ENCODE measurements at regions not wholly inside any gene's neighbourhood (a gene's known extent, or its start where the extent isn't known, plus 50 kb on each side); places are given as distances from the start of the nearest gene placed in this dataset.
"Not testable (repeated sequence)": the region's sequence is repeated elsewhere in the genome, so short reads cannot be mapped to it uniquely, and the experiment has no call there.

DNA sequence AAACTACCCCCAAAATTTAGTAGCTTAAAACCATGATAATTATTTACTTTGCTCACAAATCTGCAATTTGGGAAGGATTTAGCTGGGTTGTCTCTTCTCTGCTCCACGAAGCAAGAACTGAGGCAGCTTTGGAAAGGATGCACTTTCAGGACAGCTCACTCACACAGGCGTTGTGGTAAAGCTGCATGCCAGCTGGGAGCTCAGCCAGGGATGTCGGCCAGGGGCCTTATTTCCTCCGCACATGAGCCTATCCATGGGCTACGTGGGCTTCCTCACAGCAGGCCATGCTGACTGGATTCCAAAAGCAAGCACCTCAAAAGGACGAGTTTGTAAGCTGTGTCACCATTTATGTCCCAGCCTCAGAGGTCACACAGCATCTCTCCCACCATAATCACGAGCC, 301.3 kb upstream of the IGF1R start:
- no peak overlapping the region for H3K4me3 ChIP-seq (ENCODE audit: low read depth, low read length)
- DNase-seq (ENCODE audit: low read depth), result no peak
- TF ChIP-seq, protein P1, sequence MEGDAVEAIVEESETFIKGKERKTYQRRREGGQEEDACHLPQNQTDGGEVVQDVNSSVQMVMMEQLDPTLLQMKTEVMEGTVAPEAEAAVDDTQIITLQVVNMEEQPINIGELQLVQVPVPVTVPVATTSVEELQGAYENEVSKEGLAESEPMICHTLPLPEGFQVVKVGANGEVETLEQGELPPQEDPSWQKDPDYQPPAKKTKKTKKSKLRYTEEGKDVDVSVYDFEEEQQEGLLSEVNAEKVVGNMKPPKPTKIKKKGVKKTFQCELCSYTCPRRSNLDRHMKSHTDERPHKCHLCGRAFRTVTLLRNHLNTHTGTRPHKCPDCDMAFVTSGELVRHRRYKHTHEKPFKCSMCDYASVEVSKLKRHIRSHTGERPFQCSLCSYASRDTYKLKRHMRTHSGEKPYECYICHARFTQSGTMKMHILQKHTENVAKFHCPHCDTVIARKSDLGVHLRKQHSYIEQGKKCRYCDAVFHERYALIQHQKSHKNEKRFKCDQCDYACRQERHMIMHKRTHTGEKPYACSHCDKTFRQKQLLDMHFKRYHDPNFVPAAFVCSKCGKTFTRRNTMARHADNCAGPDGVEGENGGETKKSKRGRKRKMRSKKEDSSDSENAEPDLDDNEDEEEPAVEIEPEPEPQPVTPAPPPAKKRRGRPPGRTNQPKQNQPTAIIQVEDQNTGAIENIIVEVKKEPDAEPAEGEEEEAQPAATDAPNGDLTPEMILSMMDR (IDR thresholded peaks at IDR 0.05; ENCODE audit: control insufficient read depth, extremely low read depth, insufficient read depth), result no peak

DNA sequence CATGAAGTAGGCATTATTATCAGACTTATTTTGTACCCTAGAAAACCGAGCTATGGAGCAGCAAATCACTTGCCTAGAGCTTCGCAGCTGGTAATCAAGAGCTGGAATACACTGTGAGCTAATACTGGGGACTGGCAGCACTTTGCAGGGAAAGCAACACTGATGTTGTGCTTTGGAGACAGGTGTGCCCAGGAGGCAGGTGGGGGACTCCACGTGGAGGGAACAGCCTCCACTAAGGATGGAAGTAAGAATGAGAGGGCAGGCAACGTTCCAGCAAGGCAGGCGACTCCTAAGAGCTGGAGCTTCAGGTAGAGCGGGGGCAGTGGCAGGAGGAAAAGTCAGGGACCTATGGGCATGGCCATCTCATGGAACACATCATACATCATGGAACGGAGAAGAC, 300.5 kb upstream of the IGF1R start:
- TF ChIP-seq, protein P1 (IDR thresholded peaks at IDR 0.05; ENCODE audit: control insufficient read depth, extremely low read depth, insufficient read depth), result no peak
- no peak overlapping the region for H3K4me3 ChIP-seq (ENCODE audit: low read depth, low read length)
- no peak for DNase-seq (ENCODE audit: low read depth)

DNA sequence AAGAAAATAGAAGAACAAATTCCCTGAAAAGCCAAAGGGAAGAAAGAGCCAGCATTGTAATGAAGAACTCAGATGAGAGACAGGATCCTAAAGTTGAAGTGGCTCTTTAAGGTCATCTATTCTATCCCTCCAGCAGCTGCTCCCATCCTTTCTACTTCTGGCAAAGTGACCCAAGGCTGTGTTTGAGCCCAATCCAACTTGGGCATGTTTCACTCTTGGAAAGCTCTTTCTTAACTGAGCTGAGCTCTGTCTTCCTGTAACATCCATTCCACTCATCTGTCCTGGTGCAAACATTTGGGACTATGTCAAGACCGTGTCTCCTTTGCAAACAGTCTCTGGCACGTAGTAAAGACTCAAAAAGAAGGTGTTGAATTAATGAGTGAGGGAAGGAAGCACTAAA, 298.1 kb upstream of the IGF1R start:
- no peak for DNase-seq (ENCODE audit: low read depth)
- no peak overlapping the region for H3K4me3 ChIP-seq (ENCODE audit: low read depth, low read length)
- TF ChIP-seq, protein P1 (IDR thresholded peaks at IDR 0.05; ENCODE audit: control insufficient read depth, extremely low read depth, insufficient read depth), result no peak

DNA sequence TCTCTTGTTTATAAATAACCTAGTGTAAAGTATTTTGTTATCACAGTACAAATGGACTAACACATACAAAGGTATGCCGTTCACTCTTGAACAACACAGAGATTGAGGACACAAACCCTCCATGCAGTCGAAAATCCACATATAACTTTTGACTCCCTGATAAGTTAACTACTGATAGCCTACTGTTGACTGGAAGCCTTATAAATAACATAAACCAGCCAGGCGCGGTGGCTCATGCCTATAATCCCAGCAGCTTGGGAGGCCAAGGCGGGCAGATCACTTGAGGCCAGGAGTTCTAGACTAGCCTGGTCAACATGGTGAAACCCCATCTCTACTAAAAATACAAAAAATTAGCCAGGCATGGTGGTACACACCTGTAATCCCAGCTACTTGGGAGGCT, 290.1 kb upstream of the IGF1R start:
- DNase-seq (ENCODE audit: low read depth); H3K4me3 ChIP-seq (ENCODE audit: low read depth, low read length): not testable (repeated sequence)

DNA sequence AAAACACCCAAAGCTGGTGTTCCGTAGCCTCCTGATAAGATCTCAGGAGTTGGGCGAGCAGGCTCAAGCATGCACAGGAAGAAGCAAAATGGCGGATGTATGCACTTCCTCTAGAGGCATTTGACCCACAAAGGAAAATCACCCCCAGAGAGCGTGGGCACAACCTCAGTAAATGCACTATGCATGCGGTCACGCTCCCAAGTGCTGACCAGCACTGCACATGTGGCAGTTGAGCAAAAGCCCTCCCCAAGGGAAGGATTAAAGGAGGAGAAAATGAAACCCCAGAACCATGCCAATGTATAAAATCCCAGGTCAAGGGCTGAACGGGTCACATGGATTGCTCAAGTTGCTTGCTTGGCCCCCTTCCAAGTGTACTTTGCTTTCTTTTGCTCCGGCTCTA, 289.4 kb upstream of the IGF1R start:
- no peak for DNase-seq (ENCODE audit: low read depth)
- H3K4me3 ChIP-seq (ENCODE audit: low read depth, low read length), result no peak overlapping the region
- TF ChIP-seq, protein P1 (IDR thresholded peaks at IDR 0.05; ENCODE audit: control insufficient read depth, extremely low read depth, insufficient read depth), result no peak

DNA sequence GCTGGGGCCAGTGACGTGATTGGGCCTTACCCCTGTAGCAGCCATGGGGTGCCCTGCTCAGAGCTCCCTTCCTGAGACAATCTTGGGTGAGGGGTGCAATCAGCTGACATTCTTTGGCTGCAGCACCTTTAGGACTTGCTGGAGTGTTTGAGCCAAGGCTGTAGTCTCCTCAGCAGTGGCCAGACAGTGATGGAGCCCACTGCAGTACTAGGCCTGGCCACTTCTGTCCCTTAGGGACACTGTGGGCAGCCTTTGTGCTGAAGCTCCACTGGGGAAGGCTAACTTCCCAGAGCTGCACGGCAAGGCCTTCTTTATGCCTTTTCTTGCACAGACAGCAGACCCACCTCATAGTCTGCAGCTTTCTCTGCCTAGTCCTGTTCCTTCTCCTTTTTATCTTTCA, 284.9 kb upstream of the IGF1R start:
- no peak for DNase-seq (ENCODE audit: low read depth)
- TF ChIP-seq, protein P1 (IDR thresholded peaks at IDR 0.05; ENCODE audit: control insufficient read depth, extremely low read depth, insufficient read depth), result no peak
- H3K4me3 ChIP-seq (ENCODE audit: low read depth, low read length), result no peak overlapping the region

DNA sequence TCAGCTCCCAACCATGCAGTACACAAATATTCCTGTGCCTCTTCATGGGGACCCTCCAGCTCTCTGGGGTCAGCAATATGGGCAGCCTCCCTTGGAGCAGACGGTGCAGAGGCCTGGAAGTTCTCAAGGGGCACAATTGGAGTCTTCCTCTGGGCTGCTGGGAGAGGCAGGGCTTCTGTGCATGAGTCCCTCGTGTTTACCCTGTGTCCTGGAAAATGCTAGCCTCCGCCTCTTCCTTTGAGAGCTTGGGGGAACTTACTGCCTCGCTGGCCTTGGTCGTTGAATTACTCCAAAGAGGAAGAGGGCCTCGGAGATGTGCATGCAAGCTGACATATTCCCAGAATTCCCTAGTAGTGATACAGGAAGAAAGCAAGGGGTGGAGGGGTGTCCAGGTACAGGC, 284.4 kb upstream of the IGF1R start:
- no peak overlapping the region for H3K4me3 ChIP-seq (ENCODE audit: low read depth, low read length)
- TF ChIP-seq, protein P1 (IDR thresholded peaks at IDR 0.05; ENCODE audit: control insufficient read depth, extremely low read depth, insufficient read depth), result no peak
- no peak for DNase-seq (ENCODE audit: low read depth)

Data from LNCaP clone FGC (cell line).